ENCODE measurements at regions not wholly inside any gene's neighbourhood (a gene's known extent, or its start where the extent isn't known, plus 50 kb on each side); places are given as distances from the start of the nearest gene placed in this dataset.

DNA sequence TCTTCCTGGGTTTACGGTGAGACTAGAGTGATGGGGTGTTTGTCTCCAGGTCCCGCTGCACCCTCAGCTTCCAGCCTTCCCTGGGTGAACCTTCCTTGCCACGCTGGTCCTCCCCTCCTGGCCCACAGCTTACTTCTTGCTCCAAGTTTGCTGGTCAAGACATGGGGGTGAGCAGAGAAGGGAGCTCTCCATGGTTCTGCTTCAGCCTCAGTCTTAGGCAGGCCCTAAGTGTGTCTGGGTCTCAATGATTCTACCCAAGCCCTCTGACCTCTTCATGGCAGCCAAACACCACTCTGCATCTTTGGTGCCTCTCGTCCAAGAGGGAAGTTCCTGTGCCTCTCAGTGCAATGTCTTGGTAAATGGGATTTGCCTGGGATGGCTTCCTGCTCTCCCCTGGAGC is 356.5 kb upstream of the KLF6 start (continued):
- TF ChIP-seq, protein P1, sequence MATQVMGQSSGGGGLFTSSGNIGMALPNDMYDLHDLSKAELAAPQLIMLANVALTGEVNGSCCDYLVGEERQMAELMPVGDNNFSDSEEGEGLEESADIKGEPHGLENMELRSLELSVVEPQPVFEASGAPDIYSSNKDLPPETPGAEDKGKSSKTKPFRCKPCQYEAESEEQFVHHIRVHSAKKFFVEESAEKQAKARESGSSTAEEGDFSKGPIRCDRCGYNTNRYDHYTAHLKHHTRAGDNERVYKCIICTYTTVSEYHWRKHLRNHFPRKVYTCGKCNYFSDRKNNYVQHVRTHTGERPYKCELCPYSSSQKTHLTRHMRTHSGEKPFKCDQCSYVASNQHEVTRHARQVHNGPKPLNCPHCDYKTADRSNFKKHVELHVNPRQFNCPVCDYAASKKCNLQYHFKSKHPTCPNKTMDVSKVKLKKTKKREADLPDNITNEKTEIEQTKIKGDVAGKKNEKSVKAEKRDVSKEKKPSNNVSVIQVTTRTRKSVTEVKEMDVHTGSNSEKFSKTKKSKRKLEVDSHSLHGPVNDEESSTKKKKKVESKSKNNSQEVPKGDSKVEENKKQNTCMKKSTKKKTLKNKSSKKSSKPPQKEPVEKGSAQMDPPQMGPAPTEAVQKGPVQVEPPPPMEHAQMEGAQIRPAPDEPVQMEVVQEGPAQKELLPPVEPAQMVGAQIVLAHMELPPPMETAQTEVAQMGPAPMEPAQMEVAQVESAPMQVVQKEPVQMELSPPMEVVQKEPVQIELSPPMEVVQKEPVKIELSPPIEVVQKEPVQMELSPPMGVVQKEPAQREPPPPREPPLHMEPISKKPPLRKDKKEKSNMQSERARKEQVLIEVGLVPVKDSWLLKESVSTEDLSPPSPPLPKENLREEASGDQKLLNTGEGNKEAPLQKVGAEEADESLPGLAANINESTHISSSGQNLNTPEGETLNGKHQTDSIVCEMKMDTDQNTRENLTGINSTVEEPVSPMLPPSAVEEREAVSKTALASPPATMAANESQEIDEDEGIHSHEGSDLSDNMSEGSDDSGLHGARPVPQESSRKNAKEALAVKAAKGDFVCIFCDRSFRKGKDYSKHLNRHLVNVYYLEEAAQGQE (IDR thresholded peaks at IDR 0.05; ENCODE audit: borderline replicate concordance) = peak; percentile 95
- TF ChIP-seq, protein P1 (CRISPR knock-in tag; IDR thresholded peaks at IDR 0.05; ENCODE audit: low read depth) = peak; percentile 87
- no peak for TF ChIP-seq JUN (IDR thresholded peaks at IDR 0.05; ENCODE audit: borderline replicate concordance, low read depth, low read length)
- no peak for TF ChIP-seq JUN (CRISPR knock-in tag; IDR thresholded peaks at IDR 0.05; ENCODE audit: borderline replicate concordance)
- TF ChIP-seq, protein P2, sequence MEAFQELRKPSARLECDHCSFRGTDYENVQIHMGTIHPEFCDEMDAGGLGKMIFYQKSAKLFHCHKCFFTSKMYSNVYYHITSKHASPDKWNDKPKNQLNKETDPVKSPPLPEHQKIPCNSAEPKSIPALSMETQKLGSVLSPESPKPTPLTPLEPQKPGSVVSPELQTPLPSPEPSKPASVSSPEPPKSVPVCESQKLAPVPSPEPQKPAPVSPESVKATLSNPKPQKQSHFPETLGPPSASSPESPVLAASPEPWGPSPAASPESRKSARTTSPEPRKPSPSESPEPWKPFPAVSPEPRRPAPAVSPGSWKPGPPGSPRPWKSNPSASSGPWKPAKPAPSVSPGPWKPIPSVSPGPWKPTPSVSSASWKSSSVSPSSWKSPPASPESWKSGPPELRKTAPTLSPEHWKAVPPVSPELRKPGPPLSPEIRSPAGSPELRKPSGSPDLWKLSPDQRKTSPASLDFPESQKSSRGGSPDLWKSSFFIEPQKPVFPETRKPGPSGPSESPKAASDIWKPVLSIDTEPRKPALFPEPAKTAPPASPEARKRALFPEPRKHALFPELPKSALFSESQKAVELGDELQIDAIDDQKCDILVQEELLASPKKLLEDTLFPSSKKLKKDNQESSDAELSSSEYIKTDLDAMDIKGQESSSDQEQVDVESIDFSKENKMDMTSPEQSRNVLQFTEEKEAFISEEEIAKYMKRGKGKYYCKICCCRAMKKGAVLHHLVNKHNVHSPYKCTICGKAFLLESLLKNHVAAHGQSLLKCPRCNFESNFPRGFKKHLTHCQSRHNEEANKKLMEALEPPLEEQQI (IDR thresholded peaks at IDR 0.05) = no peak
- no peak for TF ChIP-seq PYGO2 (tag; IDR thresholded peaks at IDR 0.05)
- TF ChIP-seq, protein P3, sequence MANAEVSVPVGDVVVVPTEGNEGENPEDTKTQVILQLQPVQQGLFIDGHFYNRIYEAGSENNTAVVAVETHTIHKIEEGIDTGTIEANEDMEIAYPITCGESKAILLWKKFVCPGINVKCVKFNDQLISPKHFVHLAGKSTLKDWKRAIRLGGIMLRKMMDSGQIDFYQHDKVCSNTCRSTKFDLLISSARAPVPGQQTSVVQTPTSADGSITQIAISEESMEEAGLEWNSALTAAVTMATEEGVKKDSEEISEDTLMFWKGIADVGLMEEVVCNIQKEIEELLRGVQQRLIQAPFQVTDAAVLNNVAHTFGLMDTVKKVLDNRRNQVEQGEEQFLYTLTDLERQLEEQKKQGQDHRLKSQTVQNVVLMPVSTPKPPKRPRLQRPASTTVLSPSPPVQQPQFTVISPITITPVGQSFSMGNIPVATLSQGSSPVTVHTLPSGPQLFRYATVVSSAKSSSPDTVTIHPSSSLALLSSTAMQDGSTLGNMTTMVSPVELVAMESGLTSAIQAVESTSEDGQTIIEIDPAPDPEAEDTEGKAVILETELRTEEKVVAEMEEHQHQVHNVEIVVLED (CRISPR knock-in tag; IDR thresholded peaks at IDR 0.05) = no peak

Measured in K562 (cell line).